GM13977 (cell line): ENCODE measurements at regions not wholly inside any gene's neighbourhood (a gene's known extent, or its start where the extent isn't known, plus 50 kb on each side); places are given as distances from the start of the nearest gene placed in this dataset.

ENCODE experiments used
- DNase-seq: peaks from one replicate; pipeline ENCODE4 v3.0.0; 2012; ENCODE audit warnings: low spot score
- CTCF ChIP-seq: IDR thresholded peaks from 2 replicates; pipeline ENCODE4 v1.5.1; 2012; ENCODE audit warnings: mild to moderate bottlenecking, control low read depth; ENCODE audit not compliant: insufficient read depth; ENCODE audit errors: extremely low read depth, missing control alignments
- in situ Hi-C: fragments of 300-500 bp; cut with MboI; formaldehyde crosslinking; loops from one replicate; pipeline ENCODE4 v1.12.0; 2022; ENCODE audit warnings: low sequenced_read_pairs, low pct_unique_long_range_greater_than_20kb, mixed read lengths, inconsistent platforms; ENCODE audit not compliant: unreplicated experiment

- DNase-seq: no peak
- no peak for TF ChIP-seq CTCF
- in situ Hi-C loops: no loop called here
Observed at GRCh38 chr13:107493266-107493665, 722.1 kb downstream of the LIG4 start.

GRCh38 chr13:107482688-107483087 lies 732.6 kb downstream of the LIG4 start:
- TF ChIP-seq CTCF: no peak
- DNase-seq: no peak
- in situ Hi-C loops: no loop called here

- in situ Hi-C loops: no loop called here
- no peak for DNase-seq
- no peak for TF ChIP-seq CTCF
Observed at GRCh38 chr13:107480130-107480529, 735.2 kb downstream of the LIG4 start.

- no peak for TF ChIP-seq CTCF
- no peak for DNase-seq
- in situ Hi-C loops: no loop called here
Observed at GRCh38 chr13:107477772-107478379, 737.5 kb downstream of the LIG4 start.

- no peak for DNase-seq
- in situ Hi-C loops: no loop called here
- TF ChIP-seq CTCF: no peak
Observed at GRCh38 chr13:107475753-107476453, 739.4 kb downstream of the LIG4 start.

GRCh38 chr13:107473253-107473652 lies 742.1 kb downstream of the LIG4 start:
- no peak for TF ChIP-seq CTCF
- in situ Hi-C loops: no loop called here
- no peak for DNase-seq
